A673 (cell line): ENCODE measurements at regions not wholly inside any gene's neighbourhood (a gene's known extent, or its start where the extent isn't known, plus 50 kb on each side); places are given as distances from the start of the nearest gene placed in this dataset.

Experiments used
- EZH2 ChIP-seq: fragments of 200-600 bp; sonication (generic); IDR thresholded peaks from 2 replicates; pipeline ENCODE4 v1.6.1; 2017; ENCODE audit warnings: borderline replicate concordance, low read depth, mild to moderate bottlenecking, mixed read lengths, antibody characterized with exemption, low read length; ENCODE audit not compliant: poor library complexity, severe bottlenecking
- TF ChIP-seq, protein P1 (sequence below): fragments of 300-800, 200-600 bp; sonication (generic); conservative IDR thresholded peaks from 2 replicates; pipeline ENCODE4 v1.5.1; 2017; ENCODE audit warnings: low read depth, mild to moderate bottlenecking, antibody characterized with exemption, low read length, moderate library complexity, mixed read lengths

GRCh38 chr4:13852411-13852810 is 224.9 kb upstream of the BOD1L1 start:
- no peak for TF ChIP-seq EZH2
- TF ChIP-seq, protein P1, sequence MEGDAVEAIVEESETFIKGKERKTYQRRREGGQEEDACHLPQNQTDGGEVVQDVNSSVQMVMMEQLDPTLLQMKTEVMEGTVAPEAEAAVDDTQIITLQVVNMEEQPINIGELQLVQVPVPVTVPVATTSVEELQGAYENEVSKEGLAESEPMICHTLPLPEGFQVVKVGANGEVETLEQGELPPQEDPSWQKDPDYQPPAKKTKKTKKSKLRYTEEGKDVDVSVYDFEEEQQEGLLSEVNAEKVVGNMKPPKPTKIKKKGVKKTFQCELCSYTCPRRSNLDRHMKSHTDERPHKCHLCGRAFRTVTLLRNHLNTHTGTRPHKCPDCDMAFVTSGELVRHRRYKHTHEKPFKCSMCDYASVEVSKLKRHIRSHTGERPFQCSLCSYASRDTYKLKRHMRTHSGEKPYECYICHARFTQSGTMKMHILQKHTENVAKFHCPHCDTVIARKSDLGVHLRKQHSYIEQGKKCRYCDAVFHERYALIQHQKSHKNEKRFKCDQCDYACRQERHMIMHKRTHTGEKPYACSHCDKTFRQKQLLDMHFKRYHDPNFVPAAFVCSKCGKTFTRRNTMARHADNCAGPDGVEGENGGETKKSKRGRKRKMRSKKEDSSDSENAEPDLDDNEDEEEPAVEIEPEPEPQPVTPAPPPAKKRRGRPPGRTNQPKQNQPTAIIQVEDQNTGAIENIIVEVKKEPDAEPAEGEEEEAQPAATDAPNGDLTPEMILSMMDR, result no peak
